CD8-positive, alpha-beta memory T cell (primary cell): ENCODE measurements at regions not wholly inside any gene's neighbourhood (a gene's known extent, or its start where the extent isn't known, plus 50 kb on each side); places are given as distances from the start of the nearest gene placed in this dataset.

Experiments
- CTCF ChIA-PET: fragments of 350-600 bp; sonication (Branson Sonifier 250); formaldehyde crosslinking; loops from one replicate; lab custom pipeline; 2021; ENCODE audit warnings: antibody characterized with exemption; lab: Charles Lee
- POLR2A ChIA-PET: fragments of 350-600 bp; sonication (Branson Sonifier 250); formaldehyde crosslinking; loops from one replicate; lab custom pipeline; 2021; ENCODE audit warnings: antibody characterized with exemption; lab: Charles Lee
- DNase-seq, 5 donors: peaks; one replicate each; pipeline versions ENCODE4 v3.0.0 to v3.0.0-alpha.2; 2020 to 2022; ENCODE audit warnings: mixed read lengths in 1 of 5
- H3K27ac ChIP-seq: one replicate; pipeline ENCODE4 v1.7.0; 2013; ENCODE audit warnings: low read depth, mild to moderate bottlenecking, low read length, moderate library complexity
- H3K27me3 ChIP-seq: 2 replicates; pipeline ENCODE4 v1.7.0; 2013; ENCODE audit warnings: low read length, mild to moderate bottlenecking; ENCODE audit not compliant: insufficient read depth, poor library complexity, severe bottlenecking
- H3K36me3 ChIP-seq: 2 replicates; pipeline ENCODE4 v1.7.0; 2013; ENCODE audit warnings: mild to moderate bottlenecking, low read length, moderate library complexity; ENCODE audit not compliant: insufficient read depth
- H3K4me1 ChIP-seq: 2 replicates; pipeline ENCODE4 v1.7.0; 2013; ENCODE audit warnings: mild to moderate bottlenecking, low read length, moderate library complexity; ENCODE audit not compliant: insufficient read depth
- H3K4me3 ChIP-seq: 2 replicates; pipeline ENCODE4 v1.7.0; 2013; ENCODE audit warnings: mild to moderate bottlenecking, low read length
- H3K9me3 ChIP-seq: 2 replicates; pipeline ENCODE4 v1.7.0; 2013; ENCODE audit warnings: mild to moderate bottlenecking, low read length
- H3K27ac Mint-ChIP-seq, 8 donors: one replicate each; pipeline ENCODE4 v1.8.0; 2020 to 2021; ENCODE audit warnings: mixed read lengths in 8 of 8, mild to moderate bottlenecking in 6 of 8, inconsistent platforms in 3 of 8, moderate library complexity in 3 of 8
- H3K27me3 Mint-ChIP-seq, 2 donors: one replicate each; pipeline ENCODE4 v1.8.0; 2020 to 2021; ENCODE audit warnings: mixed read lengths in 2 of 2, mild to moderate bottlenecking in 1 of 2, moderate library complexity in 1 of 2
- H3K36me3 Mint-ChIP-seq, 3 donors: one replicate each; pipeline ENCODE4 v1.8.0; 2020 to 2021; ENCODE audit warnings: mixed read lengths in 3 of 3, inconsistent platforms in 1 of 3, mild to moderate bottlenecking in 1 of 3
- H3K4me1 Mint-ChIP-seq, 3 donors: one replicate each; pipeline ENCODE4 v1.8.0; 2020 to 2021; ENCODE audit warnings: mixed read lengths in 3 of 3, inconsistent platforms in 1 of 3, mild to moderate bottlenecking in 1 of 3
- H3K4me3 Mint-ChIP-seq, 7 donors: one replicate each; pipeline ENCODE4 v1.8.0; 2020 to 2021; ENCODE audit warnings: mixed read lengths in 7 of 7, mild to moderate bottlenecking in 6 of 7, moderate library complexity in 4 of 7, inconsistent platforms in 2 of 7
- H3K9me3 Mint-ChIP-seq, 5 donors: one replicate each; pipeline ENCODE4 v1.8.0; 2020 to 2022; ENCODE audit warnings: mixed read lengths in 5 of 5, mild to moderate bottlenecking in 3 of 5, moderate library complexity in 2 of 5, inconsistent platforms in 1 of 5

- Mint-ChIP-seq H3K27me3 (peaks cover 0 to 1% of the 10 kb centered on the region in 2 donors), H3K4me3 (no peak overlapping the region), H3K9me3 (peaks cover 4 to 19% (median 17%) of the 10 kb centered on the region in 5 donors), H3K36me3 (peaks cover 0 to 7% (median 1%) of the 10 kb centered on the region in 3 donors), H3K4me1 (no peaks in the 10 kb centered on the region), H3K27ac (no peak overlapping the region)
- Histone ChIP-seq H3K9me3 (no peaks in the 10 kb centered on the region), H3K36me3 (no peaks in the 10 kb centered on the region), H3K27ac (no peak overlapping the region), H3K4me3 (no peak overlapping the region), H3K27me3 (no peaks in the 10 kb centered on the region), H3K4me1 (no peaks in the 10 kb centered on the region)
- ChIA-PET POLR2A (no interaction called here), CTCF (no interaction called here)
- no peak for DNase-seq
These were observed 479.7 kb downstream of the MAN2A1 start for GRCh38 chr5:110169461-110169860.

- H3K9me3 ChIP-seq: no peaks in the 10 kb centered on the region
- DNase-seq: no peak
- Mint-ChIP-seq H3K27ac (no peak overlapping the region), H3K9me3 (peaks cover 0 to 2% (median 2%) of the 10 kb centered on the region in 5 donors), H3K36me3 (no peaks in the 10 kb centered on the region), H3K4me3 (no peak overlapping the region), H3K4me1 (no peaks in the 10 kb centered on the region), H3K27me3 (peaks cover 2 to 8% of the 10 kb centered on the region in 2 donors)
- ChIA-PET POLR2A (no interaction called here), CTCF (no interaction called here)
- no peak overlapping the region for H3K27ac ChIP-seq
- no peak overlapping the region for H3K4me3 ChIP-seq
- H3K4me1 ChIP-seq: no peaks in the 10 kb centered on the region
- H3K27me3 ChIP-seq: no peaks in the 10 kb centered on the region
- H3K36me3 ChIP-seq: no peaks in the 10 kb centered on the region
These were observed 488.0 kb downstream of the MAN2A1 start for GRCh38 chr5:110177729-110178128.

GRCh38 chr5:110179321-110179720 is 489.6 kb downstream of the MAN2A1 start:
- Histone ChIP-seq H3K27ac (no peak overlapping the region), H3K4me1 (no peaks in the 10 kb centered on the region), H3K9me3 (no peaks in the 10 kb centered on the region), H3K4me3 (no peak overlapping the region), H3K36me3 (no peaks in the 10 kb centered on the region), H3K27me3 (no peaks in the 10 kb centered on the region)
- Mint-ChIP-seq H3K36me3 (no peaks in the 10 kb centered on the region), H3K9me3 (peaks cover 0 to 10% (median 2%) of the 10 kb centered on the region in 5 donors), H3K4me1 (no peaks in the 10 kb centered on the region), H3K4me3 (no peak overlapping the region), H3K27ac (no peak overlapping the region), H3K27me3 (peaks cover 1 to 14% of the 10 kb centered on the region in 2 donors)
- no peak for DNase-seq
- ChIA-PET POLR2A (no interaction called here), CTCF (no interaction called here)

GRCh38 chr5:110194191-110194590 is 504.5 kb downstream of the MAN2A1 start:
- ChIA-PET POLR2A (no interaction called here), CTCF (no interaction called here)
- no peaks in the 10 kb centered on the region for H3K4me1 ChIP-seq
- no peaks in the 10 kb centered on the region for H3K4me1 Mint-ChIP-seq
- no peaks in the 10 kb centered on the region for H3K36me3 ChIP-seq
- H3K4me3 Mint-ChIP-seq: no peak overlapping the region
- peaks cover 0 to 2% (median 0%) of the 10 kb centered on the region in 5 donors for H3K9me3 Mint-ChIP-seq
- H3K27ac ChIP-seq: no peak overlapping the region
- no peak overlapping the region for H3K27ac Mint-ChIP-seq
- H3K9me3 ChIP-seq: no peaks in the 10 kb centered on the region
- H3K27me3 ChIP-seq: no peaks in the 10 kb centered on the region
- no peak for DNase-seq
- peaks cover 2 to 3% of the 10 kb centered on the region in 2 donors for H3K27me3 Mint-ChIP-seq
- H3K36me3 Mint-ChIP-seq: peaks cover 0 to 1% (median 0%) of the 10 kb centered on the region in 3 donors
- H3K4me3 ChIP-seq: no peak overlapping the region

GRCh38 chr5:110195288-110195687 is 505.6 kb downstream of the MAN2A1 start:
- Mint-ChIP-seq H3K27me3 (peaks cover 2 to 3% of the 10 kb centered on the region in 2 donors), H3K4me3 (no peak overlapping the region), H3K4me1 (no peaks in the 10 kb centered on the region), H3K9me3 (peaks cover 0 to 3% (median 0%) of the 10 kb centered on the region in 5 donors), H3K36me3 (peaks cover 0 to 3% (median 0%) of the 10 kb centered on the region in 3 donors), H3K27ac (no peak overlapping the region)
- Histone ChIP-seq H3K9me3 (no peaks in the 10 kb centered on the region), H3K27me3 (no peaks in the 10 kb centered on the region), H3K4me3 (no peak overlapping the region), H3K36me3 (no peaks in the 10 kb centered on the region), H3K4me1 (no peaks in the 10 kb centered on the region), H3K27ac (no peak overlapping the region)
- ChIA-PET CTCF (no interaction called here), POLR2A (no interaction called here)
- no peak for DNase-seq

GRCh38 chr5:110201791-110202190 is 512.1 kb downstream of the MAN2A1 start:
- H3K9me3 ChIP-seq: no peaks in the 10 kb centered on the region
- Mint-ChIP-seq H3K4me3 (no peak overlapping the region), H3K36me3 (peaks cover 0 to 2% (median 0%) of the 10 kb centered on the region in 3 donors), H3K9me3 (peaks cover 0 to 3% (median 0%) of the 10 kb centered on the region in 5 donors), H3K27me3 (peaks cover 0 to 5% of the 10 kb centered on the region in 2 donors), H3K27ac (no peak overlapping the region), H3K4me1 (no peaks in the 10 kb centered on the region)
- ChIA-PET CTCF (no interaction called here), POLR2A (no interaction called here)
- H3K27ac ChIP-seq: no peak overlapping the region
- H3K27me3 ChIP-seq: no peaks in the 10 kb centered on the region
- H3K4me3 ChIP-seq: no peak overlapping the region
- no peaks in the 10 kb centered on the region for H3K36me3 ChIP-seq
- no peak for DNase-seq
- no peaks in the 10 kb centered on the region for H3K4me1 ChIP-seq

- no peak overlapping the region for H3K27ac ChIP-seq
- Mint-ChIP-seq H3K27me3 (peaks cover 0 to 5% of the 10 kb centered on the region in 2 donors), H3K4me1 (no peaks in the 10 kb centered on the region)
These were observed 513.9 kb downstream of the MAN2A1 start for GRCh38 chr5:110203661-110204060.

GRCh38 chr5:110209401-110209800 is 517.1 kb downstream of the TMEM232 start:
- ChIA-PET CTCF (no interaction called here), POLR2A (no interaction called here)
- no peak overlapping the region for H3K27ac ChIP-seq
- no peak overlapping the region for H3K27ac Mint-ChIP-seq
- peaks cover 0 to 7% of the 10 kb centered on the region in 2 donors for H3K27me3 Mint-ChIP-seq
- H3K27me3 ChIP-seq: no peaks in the 10 kb centered on the region
- no peaks in the 10 kb centered on the region for H3K9me3 ChIP-seq
- no peak overlapping the region for H3K4me3 Mint-ChIP-seq
- no peak for DNase-seq
- H3K4me3 ChIP-seq: no peak overlapping the region
- no peaks in the 10 kb centered on the region for H3K4me1 ChIP-seq
- peaks cover 0 to 12% (median 4%) of the 10 kb centered on the region in 5 donors for H3K9me3 Mint-ChIP-seq
- H3K36me3 Mint-ChIP-seq: no peaks in the 10 kb centered on the region
- no peaks in the 10 kb centered on the region for H3K36me3 ChIP-seq
- H3K4me1 Mint-ChIP-seq: no peaks in the 10 kb centered on the region

More at GRCh38 chr5:110203661-110204060, 513.9 kb downstream of the MAN2A1 start:
- no peaks in the 10 kb centered on the region for H3K27me3 ChIP-seq
- CTCF ChIA-PET: no interaction called here
- H3K4me1 ChIP-seq: no peaks in the 10 kb centered on the region
- H3K36me3 Mint-ChIP-seq: peaks cover 0 to 2% (median 0%) of the 10 kb centered on the region in 3 donors
- no peak overlapping the region for H3K4me3 ChIP-seq
- no peaks in the 10 kb centered on the region for H3K36me3 ChIP-seq
- no peaks in the 10 kb centered on the region for H3K9me3 ChIP-seq
- no peak overlapping the region for H3K27ac Mint-ChIP-seq
- POLR2A ChIA-PET: no interaction called here
- DNase-seq: no peak
- H3K9me3 Mint-ChIP-seq: peaks cover 0 to 3% (median 0%) of the 10 kb centered on the region in 5 donors
- H3K4me3 Mint-ChIP-seq: no peak overlapping the region
